Lung (tissue), 11 donors: ENCODE measurements at regions not wholly inside any gene's neighbourhood (a gene's known extent, or its start where the extent isn't known, plus 50 kb on each side); places are given as distances from the start of the nearest gene placed in this dataset.

Experiments used
- ATAC-seq: fragments of 200-7000 bp; cut with Tn5 transposase; one replicate; pipeline ENCODE4 v1.9.1; 2020; ENCODE audit warnings: moderate number of reproducible peaks; ENCODE audit not compliant: insufficient read depth, low FRiP score
- DNase-seq, 3 donors: peaks; one replicate each; pipeline ENCODE4 v3.0.0-alpha.2; 2013 to 2017
- H3K27ac ChIP-seq, 2 donors: one replicate each; pipeline ENCODE4 v1.5.1; 2013; ENCODE audit warnings: mild to moderate bottlenecking in 2 of 2, moderate library complexity in 2 of 2, control low read depth in 1 of 2, inconsistent platforms in 1 of 2, low read depth in 1 of 2, low read length in 1 of 2
- H3K27me3 ChIP-seq, 3 donors: one replicate each; pipeline ENCODE4 v1.5.1; 2013; ENCODE audit warnings: low read length in 2 of 3; ENCODE audit not compliant: control insufficient read depth in 3 of 3, insufficient read depth in 3 of 3
- H3K36me3 ChIP-seq, 4 donors: one replicate each; pipeline ENCODE4 v1.5.1; 2013; ENCODE audit warnings: low read length in 4 of 4, mild to moderate bottlenecking in 1 of 4, moderate library complexity in 1 of 4; ENCODE audit not compliant: control insufficient read depth in 4 of 4, insufficient read depth in 4 of 4
- H3K4me1 ChIP-seq, 5 donors: one replicate each; pipeline ENCODE4 v1.5.1; 2013; ENCODE audit warnings: low read length in 5 of 5, mild to moderate bottlenecking in 2 of 5, moderate library complexity in 1 of 5; ENCODE audit not compliant: control insufficient read depth in 5 of 5, insufficient read depth in 5 of 5
- H3K4me3 ChIP-seq: one replicate; pipeline ENCODE4 v1.5.1; 2013; ENCODE audit warnings: mild to moderate bottlenecking, control low read depth, moderate library complexity
- H3K9ac ChIP-seq, 2 donors: one replicate each; pipeline ENCODE4 v1.5.1; 2013; ENCODE audit warnings: low read length in 2 of 2, control low read depth in 1 of 2; ENCODE audit not compliant: insufficient read depth in 1 of 2
- H3K9me3 ChIP-seq, 4 donors: one replicate each; pipeline ENCODE4 v1.5.1; 2013; ENCODE audit warnings: low read length in 3 of 4, mild to moderate bottlenecking in 1 of 4, moderate library complexity in 1 of 4; ENCODE audit not compliant: control insufficient read depth in 4 of 4, insufficient read depth in 3 of 4
- WGBS, 2 donors: extraction: QIAGEN DNeasy Blood & Tissue Kit; methylation state at CpG; one replicate each; pipeline ENCODE4 v1.1.7; 2013; 5-methylcytosine and 5-hydroxymethylcytosine counted together
- TF ChIP-seq, protein P1 (sequence below): IDR thresholded peaks from 2 replicates; pipeline ENCODE4 v1.5.1; 2012; ENCODE audit warnings: mild to moderate bottlenecking; ENCODE audit errors: control extremely low read depth, extremely low read depth
- donor health status: control.
- donor health status: control.
- donor health status: Bipolar disorder and iron deficiency.
- donor health status: healthy.
- donor health status: DM: yes; HTN: yes; CAD: no.

DNA sequence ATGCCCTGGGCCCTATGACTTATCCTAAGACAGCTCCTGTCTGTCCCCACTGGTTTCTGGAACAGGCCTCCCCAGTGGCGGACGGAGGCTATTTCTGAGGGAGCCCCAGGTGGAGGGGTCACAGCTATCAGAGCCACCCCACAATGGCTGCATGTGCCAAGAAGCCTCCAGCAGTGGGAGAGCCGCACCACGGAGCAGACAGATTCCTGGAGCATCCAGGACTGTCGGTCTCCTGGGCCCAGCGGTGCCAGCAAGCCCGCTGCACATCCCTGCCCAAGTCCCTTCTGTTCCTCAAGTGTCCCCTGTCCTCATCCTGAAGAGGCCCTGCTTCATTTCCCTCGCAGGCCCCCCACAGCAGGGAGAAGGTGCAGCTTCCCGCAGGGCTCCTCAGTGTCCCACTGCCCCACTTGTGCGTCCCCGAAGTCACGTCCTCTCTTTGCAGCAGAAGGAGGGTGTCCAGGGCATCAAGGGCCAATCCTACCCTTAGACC, 193.0 kb upstream of the SHH start:
- H3K9ac ChIP-seq = no peak overlapping the region
- 87 to 89% methylated on average over 12 of the region's 12 CpGs for WGBS, 2 donors
- TF ChIP-seq, protein P1, sequence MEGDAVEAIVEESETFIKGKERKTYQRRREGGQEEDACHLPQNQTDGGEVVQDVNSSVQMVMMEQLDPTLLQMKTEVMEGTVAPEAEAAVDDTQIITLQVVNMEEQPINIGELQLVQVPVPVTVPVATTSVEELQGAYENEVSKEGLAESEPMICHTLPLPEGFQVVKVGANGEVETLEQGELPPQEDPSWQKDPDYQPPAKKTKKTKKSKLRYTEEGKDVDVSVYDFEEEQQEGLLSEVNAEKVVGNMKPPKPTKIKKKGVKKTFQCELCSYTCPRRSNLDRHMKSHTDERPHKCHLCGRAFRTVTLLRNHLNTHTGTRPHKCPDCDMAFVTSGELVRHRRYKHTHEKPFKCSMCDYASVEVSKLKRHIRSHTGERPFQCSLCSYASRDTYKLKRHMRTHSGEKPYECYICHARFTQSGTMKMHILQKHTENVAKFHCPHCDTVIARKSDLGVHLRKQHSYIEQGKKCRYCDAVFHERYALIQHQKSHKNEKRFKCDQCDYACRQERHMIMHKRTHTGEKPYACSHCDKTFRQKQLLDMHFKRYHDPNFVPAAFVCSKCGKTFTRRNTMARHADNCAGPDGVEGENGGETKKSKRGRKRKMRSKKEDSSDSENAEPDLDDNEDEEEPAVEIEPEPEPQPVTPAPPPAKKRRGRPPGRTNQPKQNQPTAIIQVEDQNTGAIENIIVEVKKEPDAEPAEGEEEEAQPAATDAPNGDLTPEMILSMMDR = no peak
- H3K27ac ChIP-seq = no peak overlapping the region
- no peak for ATAC-seq
- no peaks in the 10 kb centered on the region for H3K4me1 ChIP-seq
- no peak overlapping the region for H3K4me3 ChIP-seq
- H3K27me3 ChIP-seq = no peaks in the 10 kb centered on the region
- H3K36me3 ChIP-seq = no peaks in the 10 kb centered on the region
- peak in 1 of 3 donors; percentile 6 for DNase-seq
- peaks cover 0 to 2% (median under 1%) of the 10 kb centered on the region in 4 donors for H3K9me3 ChIP-seq

GRCh38 chr7:156004265-156005201, 192.3 kb upstream of the SHH start:
- WGBS, 2 donors = 84 to 89% methylated on average over 38 of the region's 38 CpGs
- Histone ChIP-seq H3K4me3 (no peak overlapping the region), H3K27me3 (no peaks in the 10 kb centered on the region), H3K9me3 (peaks cover 0 to 2% (median 0%) of the 10 kb centered on the region in 4 donors), H3K4me1 (no peaks in the 10 kb centered on the region), H3K9ac (no peak overlapping the region), H3K27ac (no peak overlapping the region), H3K36me3 (no peaks in the 10 kb centered on the region)
- peak in 1 of 3 donors; percentile 6 for DNase-seq
- no peak for ATAC-seq
- TF ChIP-seq, protein P1 = no peak

GRCh38 chr7:156003220-156004162, 191.2 kb upstream of the SHH start:
- H3K27me3 ChIP-seq = no peaks in the 10 kb centered on the region
- no peaks in the 10 kb centered on the region for H3K36me3 ChIP-seq
- no peak overlapping the region for H3K9ac ChIP-seq
- TF ChIP-seq, protein P1 = no peak
- H3K4me3 ChIP-seq = no peak overlapping the region
- no peak for ATAC-seq
- H3K4me1 ChIP-seq = no peaks in the 10 kb centered on the region
- peak in 1 of 3 donors; percentile 4 for DNase-seq
- whole genome bisulfite sequencing, 2 donors = 79 to 86% methylated on average over 22 of the region's 22 CpGs
- H3K27ac ChIP-seq = no peak overlapping the region
- peaks cover 0 to 2% (median 0%) of the 10 kb centered on the region in 4 donors for H3K9me3 ChIP-seq
